MM.1S (cell line): ENCODE measurements at regions not wholly inside any gene's neighbourhood (a gene's known extent, or its start where the extent isn't known, plus 50 kb on each side); places are given as distances from the start of the nearest gene placed in this dataset.

ENCODE experiments used
- DNase-seq: peaks from one replicate; pipeline ENCODE4 v3.0.0-alpha.2; 2015
- H2AFZ ChIP-seq: fragments of 300-600 bp; sonication (generic); 2 replicates; pipeline ENCODE4 v1.6.0; 2016; ENCODE audit warnings: antibody characterized with exemption, low read length
- H3F3A ChIP-seq: fragments of 300-600 bp; sonication (generic); 2 replicates; pipeline ENCODE4 v1.6.1; 2016; ENCODE audit warnings: mild to moderate bottlenecking, antibody characterized with exemption, low read length, moderate library complexity, mixed read lengths; ENCODE audit not compliant: insufficient read depth
- H3K27ac ChIP-seq: fragments of 300-600 bp; sonication (generic); 2 replicates; pipeline ENCODE4 v1.5.1; 2016; ENCODE audit warnings: mild to moderate bottlenecking, low read length
- H3K27me3 ChIP-seq: fragments of 300-600 bp; sonication (generic); replicated peaks from 2 replicates; pipeline ENCODE4 v1.6.0; 2016; ENCODE audit warnings: low read length; ENCODE audit not compliant: insufficient read depth
- H3K36me3 ChIP-seq: fragments of 300-600 bp; sonication (generic); replicated peaks from 2 replicates; pipeline ENCODE4 v1.6.1; 2016; ENCODE audit warnings: mild to moderate bottlenecking, low read length, mixed read lengths; ENCODE audit not compliant: insufficient read depth
- H3K4me1 ChIP-seq: fragments of 300-600 bp; sonication (generic); 2 replicates; pipeline ENCODE4 v1.6.1; 2016; ENCODE audit warnings: low read length, mixed read lengths
- H3K4me2 ChIP-seq: fragments of 300-600 bp; sonication (generic); 2 replicates; pipeline ENCODE4 v1.6.0; 2016; ENCODE audit warnings: low read depth, low read length
- H3K4me3 ChIP-seq: fragments of 300-600 bp; sonication (generic); 2 replicates; pipeline ENCODE4 v1.5.1; 2016; ENCODE audit warnings: low read length, mixed read lengths
- H3K79me2 ChIP-seq: fragments of 300-600 bp; sonication (generic); 2 replicates; pipeline ENCODE4 v1.6.1; 2016; ENCODE audit warnings: mixed run types, low read length, mixed read lengths
- H3K9ac ChIP-seq: fragments of 300-600 bp; sonication (generic); 2 replicates; pipeline ENCODE4 v1.6.1; 2016; ENCODE audit warnings: low read length, mixed read lengths
- H3K9me2 ChIP-seq: fragments of 300-600 bp; sonication (generic); replicated peaks from 2 replicates; pipeline ENCODE4 v1.6.1; 2016; ENCODE audit warnings: mild to moderate bottlenecking, low read length, mixed read lengths; ENCODE audit not compliant: insufficient read depth
- H3K9me3 ChIP-seq: fragments of 300-600 bp; sonication (generic); replicated peaks from 2 replicates; pipeline ENCODE4 v1.6.1; 2016; ENCODE audit warnings: mild to moderate bottlenecking, low read length, mixed read lengths; ENCODE audit not compliant: insufficient read depth
- H4K20me1 ChIP-seq: fragments of 300-600 bp; sonication (generic); 2 replicates; pipeline ENCODE4 v1.6.1; 2016; ENCODE audit warnings: mild to moderate bottlenecking, low read length, moderate library complexity, mixed read lengths; ENCODE audit not compliant: insufficient read depth
- CTCF ChIP-seq: fragments of 300-600 bp; sonication (generic); IDR thresholded peaks from 2 replicates; pipeline ENCODE4 v1.5.1; 2016; ENCODE audit warnings: antibody characterized with exemption, low read length, mixed read lengths
- EZH2 ChIP-seq: fragments of 300-600 bp; sonication (generic); optimal IDR thresholded peaks from 2 replicates; pipeline ENCODE3; 2017; ENCODE audit warnings: low read depth, mild to moderate bottlenecking, antibody characterized with exemption, low read length, mixed read lengths
- EZH2phosphoT487 ChIP-seq: fragments of 300-600 bp; sonication (generic); IDR thresholded peaks from 2 replicates; pipeline ENCODE4 v1.6.1; 2018; ENCODE audit warnings: antibody characterized with exemption, low read length

- Histone ChIP-seq H3K4me3 (no peak overlapping the region), H3K9me2 (no peaks in the 10 kb centered on the region), H3K36me3 (no peaks in the 10 kb centered on the region), H3K4me1 (no peaks in the 10 kb centered on the region), H4K20me1 (no peaks in the 10 kb centered on the region), H3K27ac (no peak overlapping the region), H2AFZ (no peak overlapping the region), H3K4me2 (no peak overlapping the region), H3K79me2 (no peaks in the 10 kb centered on the region), H3K9ac (no peak overlapping the region), H3K27me3 (no peaks in the 10 kb centered on the region), H3K9me3 (no peaks in the 10 kb centered on the region), H3F3A (no peaks in the 10 kb centered on the region)
- TF ChIP-seq EZH2phosphoT487, result no peak
- no peak for TF ChIP-seq EZH2
- TF ChIP-seq CTCF, result no peak
- no peak for DNase-seq
Measured at GRCh38 chr1:83520797-83521196, 478.1 kb downstream of the TTLL7 start.

GRCh38 chr1:83516369-83516768, 482.6 kb downstream of the TTLL7 start:
- no peaks in the 10 kb centered on the region for H3K27me3 ChIP-seq
- H3K36me3 ChIP-seq, result no peaks in the 10 kb centered on the region
- no peaks in the 10 kb centered on the region for H3K9me2 ChIP-seq
- no peaks in the 10 kb centered on the region for H3F3A ChIP-seq
- no peak overlapping the region for H3K4me2 ChIP-seq
- no peaks in the 10 kb centered on the region for H4K20me1 ChIP-seq
- no peak overlapping the region for H2AFZ ChIP-seq
- H3K4me1 ChIP-seq, result no peaks in the 10 kb centered on the region
- no peaks in the 10 kb centered on the region for H3K79me2 ChIP-seq
- no peak overlapping the region for H3K4me3 ChIP-seq
- TF ChIP-seq EZH2phosphoT487 (no peak), CTCF (no peak), EZH2 (no peak)
- DNase-seq, result no peak
- H3K27ac ChIP-seq, result no peak overlapping the region
- no peak overlapping the region for H3K9ac ChIP-seq
- no peaks in the 10 kb centered on the region for H3K9me3 ChIP-seq

- H4K20me1 ChIP-seq, result no peaks in the 10 kb centered on the region
- H3K27me3 ChIP-seq, result no peaks in the 10 kb centered on the region
- H3K9ac ChIP-seq, result no peak overlapping the region
- no peaks in the 10 kb centered on the region for H3K4me1 ChIP-seq
- H3K4me2 ChIP-seq, result no peak overlapping the region
- H3K9me3 ChIP-seq, result no peaks in the 10 kb centered on the region
- H2AFZ ChIP-seq, result no peak overlapping the region
- no peaks in the 10 kb centered on the region for H3K9me2 ChIP-seq
- no peaks in the 10 kb centered on the region for H3K79me2 ChIP-seq
- TF ChIP-seq EZH2 (no peak), EZH2phosphoT487 (no peak), CTCF (no peak)
- no peak overlapping the region for H3K4me3 ChIP-seq
- H3K36me3 ChIP-seq, result no peaks in the 10 kb centered on the region
- DNase-seq, result no peak
- H3F3A ChIP-seq, result no peaks in the 10 kb centered on the region
- H3K27ac ChIP-seq, result no peak overlapping the region
Measured at GRCh38 chr1:83515578-83516154, 483.3 kb downstream of the TTLL7 start.
